ENCODE measurements at regions not wholly inside any gene's neighbourhood (a gene's known extent, or its start where the extent isn't known, plus 50 kb on each side); places are given as distances from the start of the nearest gene placed in this dataset.

GRCh38 chrX:126376465-126376864, 176.1 kb downstream of the DCAF12L1 start:
- H3K9me3 ChIP-seq (ENCODE audit: low read length), result peaks cover 30% of the 10 kb centered on the region
- no peak for FAIRE-seq
- no peak overlapping the region for H3K27ac ChIP-seq (ENCODE audit: extremely low read length, insufficient read depth, low read length)
- H3K4me1 ChIP-seq (ENCODE audit: insufficient read depth, low read length), result no peaks in the 10 kb centered on the region
- H2AFZ ChIP-seq (ENCODE audit: low read length), result no peak overlapping the region
- no peak for ATAC-seq
- H4K20me1 ChIP-seq (ENCODE audit: insufficient read depth, low read length), result no peaks in the 10 kb centered on the region
- CTCF ChIA-PET (ENCODE audit: low intra/inter-chr PET ratio, low total read pairs), result no interaction called here
- H3K4me2 ChIP-seq (ENCODE audit: low read depth, low read length), result no peak overlapping the region
- BruUV-seq (replicated peaks), result no TSS peak
- POLR2A ChIA-PET, result no interaction called here
- in situ Hi-C loops (cut with HindIII; ENCODE audit: extremely low pct_ligation_motif_present, low pct_unique_long_range_greater_than_20kb) (no loop called here), intact Hi-C loops (cut with micrococcal nuclease; ENCODE audit: unreplicated experiment) (no loop called here)
- 81% methylated on average over 3 of the region's 3 CpGs for WGBS (ENCODE audit: low lambda C conversion rate)
- no peaks in the 10 kb centered on the region for H3K36me3 ChIP-seq (replicated peaks in 1 of 2; ENCODE audit: control insufficient read depth in 1 of 2, insufficient read depth in 2 of 2, low read length in 2 of 2)
- H3K4me3 ChIP-seq (replicated peaks in 1 of 3; ENCODE audit: insufficient read depth in 1 of 3, low read depth in 2 of 3, low read length in 3 of 3), result no peak overlapping the region
- H3K9ac ChIP-seq (ENCODE audit: insufficient read depth, low read depth, low read length), result no peak overlapping the region
- H3K79me2 ChIP-seq (ENCODE audit: insufficient read depth, low read length), result no peaks in the 10 kb centered on the region
- no peaks in the 10 kb centered on the region for H3K27me3 ChIP-seq (ENCODE audit: control insufficient read depth in 1 of 2, insufficient read depth in 2 of 2, low read length in 2 of 2)
- no peak for DNase-seq (ENCODE audit: low spot score)
- no peak for TF ChIP-seq ZNF468 (CRISPR knock-in tag; IDR thresholded peaks at IDR 0.05)
- TF ChIP-seq, protein P1, sequence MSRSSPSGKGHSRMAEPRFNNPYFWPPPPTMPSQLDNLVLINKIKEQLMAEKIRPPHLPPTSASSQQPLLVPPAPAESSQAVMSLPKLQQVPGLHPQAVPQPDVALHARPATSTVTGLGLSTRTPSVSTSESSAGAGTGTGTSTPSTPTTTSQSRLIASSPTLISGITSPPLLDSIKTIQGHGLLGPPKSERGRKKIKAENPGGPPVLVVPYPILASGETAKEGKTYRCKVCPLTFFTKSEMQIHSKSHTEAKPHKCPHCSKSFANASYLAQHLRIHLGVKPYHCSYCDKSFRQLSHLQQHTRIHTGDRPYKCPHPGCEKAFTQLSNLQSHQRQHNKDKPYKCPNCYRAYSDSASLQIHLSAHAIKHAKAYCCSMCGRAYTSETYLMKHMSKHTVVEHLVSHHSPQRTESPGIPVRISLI (CRISPR knock-in tag; IDR thresholded peaks at IDR 0.05; ENCODE audit: borderline replicate concordance), result no peak
- no peak for TF ChIP-seq ZNF121 (CRISPR knock-in tag; IDR thresholded peaks at IDR 0.05)
- TF ChIP-seq AGO2 (optimal IDR thresholded peaks at IDR 0.05; ENCODE audit: low read depth, low read length), result no peak
- TF ChIP-seq, protein P2, sequence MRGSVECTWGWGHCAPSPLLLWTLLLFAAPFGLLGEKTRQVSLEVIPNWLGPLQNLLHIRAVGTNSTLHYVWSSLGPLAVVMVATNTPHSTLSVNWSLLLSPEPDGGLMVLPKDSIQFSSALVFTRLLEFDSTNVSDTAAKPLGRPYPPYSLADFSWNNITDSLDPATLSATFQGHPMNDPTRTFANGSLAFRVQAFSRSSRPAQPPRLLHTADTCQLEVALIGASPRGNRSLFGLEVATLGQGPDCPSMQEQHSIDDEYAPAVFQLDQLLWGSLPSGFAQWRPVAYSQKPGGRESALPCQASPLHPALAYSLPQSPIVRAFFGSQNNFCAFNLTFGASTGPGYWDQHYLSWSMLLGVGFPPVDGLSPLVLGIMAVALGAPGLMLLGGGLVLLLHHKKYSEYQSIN (CRISPR knock-in tag; IDR thresholded peaks at IDR 0.05; ENCODE audit: borderline replicate concordance), result no peak
- TF ChIP-seq NPAS2 (CRISPR knock-in tag; IDR thresholded peaks at IDR 0.05; ENCODE audit: borderline replicate concordance), result no peak
- no peak for TF ChIP-seq CCDC6 (CRISPR knock-in tag; IDR thresholded peaks at IDR 0.05)
- TF ChIP-seq, protein P3, sequence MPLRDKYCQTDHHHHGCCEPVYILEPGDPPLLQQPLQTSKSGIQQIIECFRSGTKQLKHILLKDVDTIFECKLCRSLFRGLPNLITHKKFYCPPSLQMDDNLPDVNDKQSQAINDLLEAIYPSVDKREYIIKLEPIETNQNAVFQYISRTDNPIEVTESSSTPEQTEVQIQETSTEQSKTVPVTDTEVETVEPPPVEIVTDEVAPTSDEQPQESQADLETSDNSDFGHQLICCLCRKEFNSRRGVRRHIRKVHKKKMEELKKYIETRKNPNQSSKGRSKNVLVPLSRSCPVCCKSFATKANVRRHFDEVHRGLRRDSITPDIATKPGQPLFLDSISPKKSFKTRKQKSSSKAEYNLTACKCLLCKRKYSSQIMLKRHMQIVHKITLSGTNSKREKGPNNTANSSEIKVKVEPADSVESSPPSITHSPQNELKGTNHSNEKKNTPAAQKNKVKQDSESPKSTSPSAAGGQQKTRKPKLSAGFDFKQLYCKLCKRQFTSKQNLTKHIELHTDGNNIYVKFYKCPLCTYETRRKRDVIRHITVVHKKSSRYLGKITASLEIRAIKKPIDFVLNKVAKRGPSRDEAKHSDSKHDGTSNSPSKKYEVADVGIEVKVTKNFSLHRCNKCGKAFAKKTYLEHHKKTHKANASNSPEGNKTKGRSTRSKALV (CRISPR knock-in tag; IDR thresholded peaks at IDR 0.05), result no peak
- no peak for TF ChIP-seq RORA (CRISPR knock-in tag; IDR thresholded peaks at IDR 0.05)
- TF ChIP-seq NFE2 (CRISPR knock-in tag; IDR thresholded peaks at IDR 0.05), result no peak
- no peak for TF ChIP-seq SMYD3 (CRISPR knock-in tag; IDR thresholded peaks at IDR 0.05)
- TF ChIP-seq, protein P4, sequence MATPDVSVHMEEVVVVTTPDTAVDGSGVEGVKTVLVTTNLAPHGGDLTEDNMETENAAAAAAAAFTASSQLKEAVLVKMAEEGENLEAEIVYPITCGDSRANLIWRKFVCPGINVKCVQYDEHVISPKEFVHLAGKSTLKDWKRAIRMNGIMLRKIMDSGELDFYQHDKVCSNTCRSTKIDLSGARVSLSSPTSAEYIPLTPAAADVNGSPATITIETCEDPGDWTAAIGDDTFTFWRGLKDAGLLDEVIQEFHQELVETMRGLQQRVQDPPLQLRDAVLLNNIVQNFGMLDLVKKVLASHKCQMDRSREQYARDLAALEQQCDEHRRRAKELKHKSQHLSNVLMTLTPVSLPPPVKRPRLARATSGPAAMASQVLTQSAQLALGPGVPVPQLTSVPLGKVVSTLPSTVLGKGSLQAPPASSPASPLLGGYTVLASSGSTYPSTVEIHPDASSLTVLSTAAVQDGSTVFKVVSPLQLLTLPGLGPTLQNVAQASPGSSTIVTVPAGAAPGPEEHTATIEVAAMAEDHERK (CRISPR knock-in tag; IDR thresholded peaks at IDR 0.05; ENCODE audit: low read depth), result no peak
- no peak for TF ChIP-seq ZKSCAN5 (CRISPR knock-in tag; IDR thresholded peaks at IDR 0.05)
- TF ChIP-seq ZNF569 (CRISPR knock-in tag; IDR thresholded peaks at IDR 0.05; ENCODE audit: borderline replicate concordance), result no peak
- TF ChIP-seq, protein P5, sequence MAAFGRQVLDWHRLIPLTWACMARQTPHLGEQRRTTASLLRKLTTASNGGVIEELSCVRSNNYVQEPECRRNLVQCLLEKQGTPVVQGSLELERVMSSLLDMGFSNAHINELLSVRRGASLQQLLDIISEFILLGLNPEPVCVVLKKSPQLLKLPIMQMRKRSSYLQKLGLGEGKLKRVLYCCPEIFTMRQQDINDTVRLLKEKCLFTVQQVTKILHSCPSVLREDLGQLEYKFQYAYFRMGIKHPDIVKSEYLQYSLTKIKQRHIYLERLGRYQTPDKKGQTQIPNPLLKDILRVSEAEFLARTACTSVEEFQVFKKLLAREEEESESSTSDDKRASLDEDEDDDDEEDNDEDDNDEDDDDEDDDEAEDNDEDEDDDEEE (CRISPR knock-in tag; IDR thresholded peaks at IDR 0.05), result no peak
- TF ChIP-seq ZNF577 (CRISPR knock-in tag; IDR thresholded peaks at IDR 0.05; ENCODE audit: borderline replicate concordance, low read depth), result no peak
- TF ChIP-seq, protein P6, sequence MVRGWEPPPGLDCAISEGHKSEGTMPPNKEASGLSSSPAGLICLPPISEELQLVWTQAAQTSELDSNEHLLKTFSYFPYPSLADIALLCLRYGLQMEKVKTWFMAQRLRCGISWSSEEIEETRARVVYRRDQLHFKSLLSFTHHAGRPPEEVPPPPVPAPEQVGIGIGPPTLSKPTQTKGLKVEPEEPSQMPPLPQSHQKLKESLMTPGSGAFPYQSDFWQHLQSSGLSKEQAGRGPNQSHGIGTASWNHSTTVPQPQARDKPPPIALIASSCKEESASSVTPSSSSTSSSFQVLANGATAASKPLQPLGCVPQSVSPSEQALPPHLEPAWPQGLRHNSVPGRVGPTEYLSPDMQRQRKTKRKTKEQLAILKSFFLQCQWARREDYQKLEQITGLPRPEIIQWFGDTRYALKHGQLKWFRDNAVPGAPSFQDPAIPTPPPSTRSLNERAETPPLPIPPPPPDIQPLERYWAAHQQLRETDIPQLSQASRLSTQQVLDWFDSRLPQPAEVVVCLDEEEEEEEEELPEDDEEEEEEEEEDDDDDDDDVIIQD (CRISPR knock-in tag; IDR thresholded peaks at IDR 0.05; ENCODE audit: low read depth), result no peak
- TF ChIP-seq ZNF224 (CRISPR knock-in tag; IDR thresholded peaks at IDR 0.05), result no peak

All from HepG2 (cell line).